ENCODE measurements at regions not wholly inside any gene's neighbourhood (a gene's known extent, or its start where the extent isn't known, plus 50 kb on each side); places are given as distances from the start of the nearest gene placed in this dataset.

GRCh38 chr6:4377603-4378002 lies 242.2 kb upstream of the ECI2 start:
- WGBS, 2 experiments (ENCODE audit: insufficient coverage in 1 of 2, insufficient read length in 1 of 2): 86 to 88% methylated on average over 1 to 3 of the region's 3 CpGs

GRCh38 chr6:4374216-4374615 lies 238.8 kb upstream of the ECI2 start:
- Histone ChIP-seq H3K9ac (ENCODE audit: extremely low read depth, low read length, poor library complexity, severe bottlenecking) (no peak overlapping the region), H3K27ac (ENCODE audit: low read depth, low read length) (no peak overlapping the region), H3K27me3 (ENCODE audit: control insufficient read depth, insufficient read depth, low read length, poor library complexity, severe bottlenecking) (no peaks in the 10 kb centered on the region), H3K4me1 (ENCODE audit: control insufficient read depth, insufficient read depth, low read length) (peaks cover 3% of the 10 kb centered on the region), H3K36me3 (ENCODE audit: control insufficient read depth, insufficient read depth, low read length) (no peaks in the 10 kb centered on the region), H3K9me3 (ENCODE audit: control insufficient read depth, low read length) (no peaks in the 10 kb centered on the region), H3K4me3 (ENCODE audit: low read length) (no peak overlapping the region)
- 80 to 81% methylated on average over 7 of the region's 7 CpGs for whole genome bisulfite sequencing, 2 experiments (ENCODE audit: insufficient coverage in 1 of 2, insufficient read length in 1 of 2)
- DNase-seq: peak; percentile 52
- H3K4me3 Mint-ChIP-seq: no peak overlapping the region
- peaks cover 4% of the 10 kb centered on the region for H3K4me1 Mint-ChIP-seq
- H3K9me3 Mint-ChIP-seq: no peaks in the 10 kb centered on the region
- TF ChIP-seq, protein P1, sequence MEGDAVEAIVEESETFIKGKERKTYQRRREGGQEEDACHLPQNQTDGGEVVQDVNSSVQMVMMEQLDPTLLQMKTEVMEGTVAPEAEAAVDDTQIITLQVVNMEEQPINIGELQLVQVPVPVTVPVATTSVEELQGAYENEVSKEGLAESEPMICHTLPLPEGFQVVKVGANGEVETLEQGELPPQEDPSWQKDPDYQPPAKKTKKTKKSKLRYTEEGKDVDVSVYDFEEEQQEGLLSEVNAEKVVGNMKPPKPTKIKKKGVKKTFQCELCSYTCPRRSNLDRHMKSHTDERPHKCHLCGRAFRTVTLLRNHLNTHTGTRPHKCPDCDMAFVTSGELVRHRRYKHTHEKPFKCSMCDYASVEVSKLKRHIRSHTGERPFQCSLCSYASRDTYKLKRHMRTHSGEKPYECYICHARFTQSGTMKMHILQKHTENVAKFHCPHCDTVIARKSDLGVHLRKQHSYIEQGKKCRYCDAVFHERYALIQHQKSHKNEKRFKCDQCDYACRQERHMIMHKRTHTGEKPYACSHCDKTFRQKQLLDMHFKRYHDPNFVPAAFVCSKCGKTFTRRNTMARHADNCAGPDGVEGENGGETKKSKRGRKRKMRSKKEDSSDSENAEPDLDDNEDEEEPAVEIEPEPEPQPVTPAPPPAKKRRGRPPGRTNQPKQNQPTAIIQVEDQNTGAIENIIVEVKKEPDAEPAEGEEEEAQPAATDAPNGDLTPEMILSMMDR (conservative IDR thresholded peaks at IDR 0.05): no peak
- H3K36me3 Mint-ChIP-seq (ENCODE audit: low read depth): no peaks in the 10 kb centered on the region
- no peaks in the 10 kb centered on the region for H3K27me3 Mint-ChIP-seq (ENCODE audit: insufficient read depth)
- no peak overlapping the region for H3K27ac Mint-ChIP-seq

More at GRCh38 chr6:4377603-4378002, 242.2 kb upstream of the ECI2 start:
- TF ChIP-seq, protein P1 (conservative IDR thresholded peaks at IDR 0.05): no peak
- Histone ChIP-seq H3K9me3 (ENCODE audit: control insufficient read depth, low read length) (no peaks in the 10 kb centered on the region), H3K4me1 (ENCODE audit: control insufficient read depth, insufficient read depth, low read length) (peaks cover 3% of the 10 kb centered on the region), H3K27me3 (ENCODE audit: control insufficient read depth, insufficient read depth, low read length, poor library complexity, severe bottlenecking) (no peaks in the 10 kb centered on the region), H3K36me3 (ENCODE audit: control insufficient read depth, insufficient read depth, low read length) (no peaks in the 10 kb centered on the region), H3K27ac (ENCODE audit: low read depth, low read length) (no peak overlapping the region), H3K4me3 (ENCODE audit: low read length) (no peak overlapping the region), H3K9ac (ENCODE audit: extremely low read depth, low read length, poor library complexity, severe bottlenecking) (no peak overlapping the region)
- H3K4me1 Mint-ChIP-seq: peaks cover 4% of the 10 kb centered on the region
- H3K27ac Mint-ChIP-seq: no peak overlapping the region
- H3K4me3 Mint-ChIP-seq: no peak overlapping the region
- H3K9me3 Mint-ChIP-seq: peaks cover 2% of the 10 kb centered on the region
- peaks cover 2% of the 10 kb centered on the region for H3K27me3 Mint-ChIP-seq (ENCODE audit: insufficient read depth)
- DNase-seq: peak; percentile 8
- H3K36me3 Mint-ChIP-seq (ENCODE audit: low read depth): no peaks in the 10 kb centered on the region

GRCh38 chr6:4372866-4373265 lies 237.5 kb upstream of the ECI2 start:
- H3K9me3 Mint-ChIP-seq: no peaks in the 10 kb centered on the region
- Histone ChIP-seq H3K4me1 (ENCODE audit: control insufficient read depth, insufficient read depth, low read length) (peaks cover 3% of the 10 kb centered on the region), H3K4me3 (ENCODE audit: low read length) (no peak overlapping the region), H3K9ac (ENCODE audit: extremely low read depth, low read length, poor library complexity, severe bottlenecking) (no peak overlapping the region), H3K27ac (ENCODE audit: low read depth, low read length) (no peak overlapping the region), H3K36me3 (ENCODE audit: control insufficient read depth, insufficient read depth, low read length) (no peaks in the 10 kb centered on the region), H3K9me3 (ENCODE audit: control insufficient read depth, low read length) (no peaks in the 10 kb centered on the region), H3K27me3 (ENCODE audit: control insufficient read depth, insufficient read depth, low read length, poor library complexity, severe bottlenecking) (no peaks in the 10 kb centered on the region)
- H3K4me1 Mint-ChIP-seq: peaks cover 4% of the 10 kb centered on the region
- WGBS, 2 experiments (ENCODE audit: insufficient coverage in 1 of 2, insufficient read length in 1 of 2): 94 to 100% methylated on average over 1 to 2 of the region's 2 CpGs
- peak; percentile 28 for DNase-seq
- H3K27ac Mint-ChIP-seq: no peak overlapping the region
- TF ChIP-seq, protein P1 (conservative IDR thresholded peaks at IDR 0.05): no peak
- H3K4me3 Mint-ChIP-seq: no peak overlapping the region
- no peaks in the 10 kb centered on the region for H3K36me3 Mint-ChIP-seq (ENCODE audit: low read depth)
- peaks cover 2% of the 10 kb centered on the region for H3K27me3 Mint-ChIP-seq (ENCODE audit: insufficient read depth)

Data from endodermal cell (in vitro differentiated cells).